A204.1 (cell line): ENCODE measurements at regions not wholly inside any gene's neighbourhood (a gene's known extent, or its start where the extent isn't known, plus 50 kb on each side); places are given as distances from the start of the nearest gene placed in this dataset.

ENCODE experiments used
- FAIRE-seq: peaks from 2 replicates; lab custom pipeline; 2012; peaks lifted over from hg19 to GRCh38; lab: Jason Lieb, UNC

DNA sequence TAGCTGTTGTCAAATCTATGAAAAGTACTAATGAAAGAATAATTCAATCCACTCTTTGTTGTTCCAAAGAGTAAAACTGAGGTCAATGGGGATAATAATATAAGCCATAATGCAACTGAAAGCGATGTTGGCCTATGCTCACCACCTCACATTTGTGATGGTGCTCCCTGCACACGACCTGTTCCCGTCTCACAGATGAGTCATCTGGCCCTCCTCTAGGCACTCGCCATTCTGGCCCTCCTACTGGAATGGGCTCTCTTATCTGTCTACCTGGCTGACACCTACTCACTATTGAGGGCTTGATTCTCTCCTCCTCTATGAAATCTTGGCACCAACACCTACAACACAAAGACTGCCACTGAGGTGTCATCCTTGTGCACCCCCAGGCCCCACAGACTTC is 585.9 kb upstream of the ID2 start:
- no peak for FAIRE-seq

DNA sequence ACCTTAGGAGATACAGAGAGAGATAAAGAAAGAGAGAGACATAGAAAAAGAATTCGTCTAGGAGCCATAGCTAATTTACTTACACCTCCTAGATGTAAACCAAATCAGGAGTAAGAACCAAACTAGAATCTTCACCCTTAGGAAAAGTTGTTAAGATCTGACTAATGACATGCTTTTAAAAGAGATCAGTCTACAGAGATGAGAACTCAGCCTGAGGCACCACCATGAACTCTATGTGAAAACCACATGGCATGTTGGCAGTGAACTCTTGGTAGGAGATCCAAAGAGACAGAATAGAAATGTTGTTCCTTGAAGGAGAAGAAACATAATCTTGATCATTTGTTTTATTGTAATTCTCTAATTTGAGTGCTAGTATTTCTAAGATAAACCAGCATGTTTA is 585.4 kb upstream of the ID2 start:
- FAIRE-seq, result no peak

DNA sequence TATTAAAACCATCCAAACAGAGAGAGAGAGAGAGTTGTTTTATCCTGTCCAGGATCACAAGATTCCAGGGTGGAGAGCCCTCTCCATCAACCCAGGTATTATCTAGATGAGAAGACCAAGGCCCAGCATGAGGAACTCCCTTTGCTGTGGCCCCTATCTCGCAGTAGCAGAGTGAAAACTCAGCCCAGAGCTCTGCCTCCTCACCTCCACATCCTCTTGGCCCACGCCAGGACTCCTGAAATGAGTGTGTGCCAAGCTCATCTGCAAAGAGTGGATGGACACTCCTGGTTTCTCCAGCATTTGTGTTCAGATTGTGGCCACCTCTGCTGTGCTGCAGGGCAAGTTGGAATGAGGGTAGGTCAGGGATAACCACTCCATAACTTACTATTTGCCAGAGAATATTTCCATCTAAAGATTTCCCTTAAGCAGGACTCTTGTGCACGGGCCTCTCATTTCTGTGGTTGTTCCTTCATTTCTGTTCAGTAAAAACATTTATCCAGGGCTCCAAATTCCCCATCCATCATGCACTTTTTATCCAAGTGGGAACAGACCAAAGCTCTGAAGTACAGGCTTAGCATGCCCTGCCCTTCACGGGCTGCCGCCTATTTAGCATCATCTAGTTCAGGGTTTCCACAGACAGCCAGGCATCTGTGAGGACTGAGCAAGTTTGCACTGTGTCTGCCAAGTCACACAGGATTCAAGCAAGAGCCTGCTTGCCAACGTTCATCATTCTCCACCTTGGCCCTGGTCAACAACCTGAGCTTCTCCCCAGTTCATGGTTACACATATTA is 583.2 kb upstream of the ID2 start:
- no peak for FAIRE-seq

DNA sequence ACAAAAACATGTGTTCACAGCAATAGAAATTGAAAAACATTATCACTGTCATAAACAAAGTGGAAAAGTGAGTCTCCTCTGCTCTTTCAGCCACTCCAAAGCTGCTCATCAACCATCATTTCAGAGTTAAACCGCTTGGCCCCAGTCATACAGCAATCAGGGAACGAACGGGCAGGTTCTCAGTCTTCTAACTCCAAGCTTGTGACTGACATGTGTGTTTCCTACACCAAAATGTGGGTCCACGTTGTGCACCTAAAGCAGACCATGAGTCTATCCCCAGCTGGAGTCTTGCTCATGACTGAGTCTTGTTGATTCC is 582.6 kb upstream of the ID2 start:
- no peak for FAIRE-seq

DNA sequence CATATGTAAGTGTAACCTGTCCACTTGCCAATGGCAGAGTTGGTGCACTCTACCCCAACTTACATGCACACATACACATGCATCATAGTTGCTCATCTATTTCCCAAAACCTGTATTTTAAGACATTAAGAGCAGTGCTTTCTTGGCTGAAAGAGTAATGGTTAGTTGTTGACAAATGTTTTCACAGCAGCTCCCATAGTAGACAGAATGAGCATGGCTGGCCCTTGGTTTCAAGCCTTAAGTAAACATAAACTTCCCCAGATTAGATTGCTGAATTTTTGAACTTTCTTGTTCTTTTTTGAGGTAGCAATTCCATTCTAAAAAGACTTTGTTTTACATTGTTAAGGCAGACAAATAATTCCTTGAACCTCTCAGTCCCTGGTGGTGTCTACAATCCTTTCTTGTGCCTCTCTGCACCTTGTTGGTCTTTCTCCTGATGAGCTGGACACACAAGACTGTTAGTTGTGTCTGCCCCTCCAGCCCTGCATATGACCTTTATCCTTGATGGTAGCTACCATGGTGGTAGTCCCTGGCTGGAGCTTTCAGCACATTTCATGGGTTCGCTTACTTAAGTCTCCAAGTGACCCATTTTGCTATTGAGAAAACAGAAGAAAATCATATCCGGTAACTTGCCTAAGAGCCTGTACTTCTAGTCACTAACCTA is 580.1 kb upstream of the ID2 start:
- no peak for FAIRE-seq

DNA sequence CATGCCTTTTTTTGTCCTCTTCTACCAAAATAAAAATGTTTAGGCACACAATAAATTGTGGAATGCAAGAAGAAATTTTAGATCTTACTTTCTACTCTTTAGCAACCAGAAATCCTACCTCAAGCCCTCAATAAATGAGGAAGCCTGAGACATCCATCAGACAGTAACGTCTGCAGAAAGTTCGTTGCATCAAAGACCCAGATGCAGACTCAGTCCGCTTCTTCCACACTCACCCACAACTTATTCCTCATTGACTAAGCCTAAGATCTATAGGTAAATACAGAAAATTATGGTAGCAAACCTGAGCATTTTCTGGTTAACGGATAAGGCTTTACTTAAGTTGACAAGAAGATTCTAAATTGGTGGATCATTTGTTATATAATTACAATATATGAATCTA is 579.4 kb upstream of the ID2 start:
- FAIRE-seq, result no peak

DNA sequence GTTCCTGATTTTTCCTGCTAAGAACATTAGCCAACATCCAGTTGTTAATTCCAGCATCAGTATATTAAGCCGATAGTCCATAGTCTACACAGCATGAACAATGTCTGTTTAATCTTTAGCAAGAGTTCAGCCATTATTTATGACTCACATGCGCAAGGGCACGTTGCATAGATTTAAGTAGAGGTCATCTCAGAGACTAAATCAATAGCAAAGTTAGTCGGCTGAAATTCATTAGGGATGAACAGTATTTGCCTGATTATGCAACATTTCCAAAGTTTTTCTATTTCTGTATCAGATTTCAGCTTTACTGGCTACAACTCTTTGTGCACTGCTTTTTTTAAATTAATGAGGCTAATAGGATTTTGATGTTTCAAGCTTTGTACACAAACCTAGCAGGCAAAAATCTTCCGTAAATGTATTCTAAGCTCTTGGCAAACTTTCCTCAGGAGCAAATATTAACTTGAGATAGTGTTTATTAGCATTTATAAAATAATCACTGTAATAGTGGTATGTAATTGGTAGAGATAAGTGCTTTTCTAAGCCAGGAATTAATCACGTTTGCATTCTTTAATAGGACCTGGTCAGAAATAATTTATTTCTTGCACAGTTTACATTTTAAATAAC is 578.7 kb upstream of the ID2 start:
- FAIRE-seq, result no peak

DNA sequence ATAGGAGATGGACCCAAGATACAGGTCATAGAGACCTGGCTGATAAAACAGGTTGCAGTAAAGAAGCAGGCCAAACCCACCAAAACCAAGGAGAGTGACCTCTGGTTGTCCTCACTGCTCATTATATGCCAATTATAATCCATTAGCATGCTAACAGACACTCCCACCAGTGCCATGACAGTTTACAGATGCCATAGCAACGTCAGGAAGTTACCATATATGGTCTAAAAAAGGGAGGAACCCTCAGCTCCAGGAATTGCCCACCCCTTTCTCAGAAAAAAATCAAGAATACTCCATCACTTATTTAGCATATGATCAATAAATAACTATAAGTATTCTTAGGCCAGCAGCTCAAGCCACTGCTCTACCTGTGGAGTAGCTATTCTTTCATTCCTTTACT is 574.7 kb upstream of the ID2 start:
- no peak for FAIRE-seq

DNA sequence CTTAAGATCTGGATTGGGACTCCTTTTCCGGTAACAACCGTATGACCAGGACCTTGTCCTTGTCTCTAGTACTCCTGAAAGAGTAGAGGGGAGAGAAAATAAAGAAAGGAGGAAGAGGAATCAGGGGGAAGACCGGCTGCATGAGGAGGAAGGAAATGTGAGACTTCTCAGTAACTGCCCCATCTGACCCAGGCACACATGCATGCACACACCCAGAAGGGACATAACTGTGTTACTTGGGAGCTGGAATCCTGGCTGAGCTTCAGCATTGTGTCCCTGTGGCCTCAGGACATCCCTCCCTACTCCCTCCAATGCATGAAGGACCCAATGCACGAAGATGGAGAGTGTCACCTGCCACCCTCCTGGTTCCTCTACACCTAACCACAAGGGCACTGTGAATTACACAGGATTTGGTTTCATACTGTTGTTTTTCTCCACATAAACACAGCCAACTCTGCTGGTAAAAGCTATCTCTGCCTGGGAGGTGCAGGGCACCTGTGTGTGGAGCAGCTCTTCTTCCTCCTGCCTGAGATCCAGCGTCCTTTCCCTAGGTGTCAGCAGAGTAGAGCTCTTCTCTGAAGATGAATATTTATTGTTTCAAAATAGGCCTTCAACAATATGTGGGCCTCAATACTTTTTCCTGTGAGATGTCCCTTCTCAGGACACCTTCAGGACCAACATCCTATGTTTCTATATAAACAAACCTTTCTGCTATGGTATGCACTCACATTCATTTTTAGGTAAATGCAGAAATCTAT is 574.1 kb upstream of the ID2 start:
- FAIRE-seq, result no peak

DNA sequence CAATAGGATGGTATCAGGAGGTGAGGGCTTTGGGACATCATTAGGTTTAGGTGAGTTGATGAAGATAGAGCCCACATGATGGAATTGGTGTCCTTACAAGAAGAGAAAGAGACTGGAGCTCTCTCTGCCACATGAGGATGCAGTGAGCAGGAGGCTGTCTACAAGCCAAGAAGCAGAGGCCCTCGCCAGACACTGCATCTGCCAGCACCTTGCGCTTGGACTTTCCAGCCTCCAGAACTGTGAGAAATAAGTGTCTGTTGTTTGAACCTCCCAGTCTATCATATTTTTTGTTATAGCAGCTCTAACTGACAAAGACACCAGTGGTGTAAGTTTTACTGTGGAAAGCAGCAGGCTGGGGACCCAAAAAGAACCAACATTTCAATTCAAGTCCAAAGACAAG is 571.1 kb upstream of the ID2 start:
- no peak for FAIRE-seq

DNA sequence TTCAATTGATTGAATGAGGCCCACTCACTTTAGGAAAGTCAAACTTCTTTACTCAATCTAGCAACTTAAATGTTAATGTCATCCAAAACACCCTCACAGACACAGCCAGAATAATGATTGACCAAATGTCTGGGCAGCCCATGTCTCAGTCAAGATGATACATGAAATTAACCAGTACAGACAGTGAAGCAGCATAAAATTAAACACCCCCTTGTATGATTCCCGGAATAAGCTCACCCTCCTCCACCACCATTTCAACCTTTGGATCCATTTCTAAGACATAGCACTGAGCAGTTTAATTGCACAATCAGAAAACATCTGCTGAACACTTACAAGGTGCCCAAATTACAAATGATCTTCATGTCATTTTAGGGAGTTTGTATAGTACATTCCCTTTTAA is 570.7 kb upstream of the ID2 start:
- FAIRE-seq, result no peak

DNA sequence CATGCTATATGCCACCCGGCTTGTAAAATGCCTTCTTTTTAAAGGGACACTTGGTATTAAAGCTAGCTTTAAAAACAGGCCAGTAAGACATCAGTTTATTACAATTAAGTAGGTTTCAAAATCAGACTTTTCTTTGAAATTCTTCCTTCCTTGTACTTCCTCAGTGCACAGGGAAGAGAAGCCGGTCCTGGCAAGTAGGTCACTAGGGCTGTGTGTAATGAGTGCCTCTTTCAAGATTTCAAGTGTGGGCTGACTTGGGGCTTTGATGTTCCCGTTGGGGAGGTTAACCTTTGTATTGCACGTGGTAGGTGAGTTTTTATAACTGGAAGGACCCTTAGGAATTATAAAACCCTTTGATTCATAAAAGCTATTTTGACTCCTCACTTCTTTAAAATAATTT is 566.4 kb upstream of the ID2 start:
- FAIRE-seq, result no peak

DNA sequence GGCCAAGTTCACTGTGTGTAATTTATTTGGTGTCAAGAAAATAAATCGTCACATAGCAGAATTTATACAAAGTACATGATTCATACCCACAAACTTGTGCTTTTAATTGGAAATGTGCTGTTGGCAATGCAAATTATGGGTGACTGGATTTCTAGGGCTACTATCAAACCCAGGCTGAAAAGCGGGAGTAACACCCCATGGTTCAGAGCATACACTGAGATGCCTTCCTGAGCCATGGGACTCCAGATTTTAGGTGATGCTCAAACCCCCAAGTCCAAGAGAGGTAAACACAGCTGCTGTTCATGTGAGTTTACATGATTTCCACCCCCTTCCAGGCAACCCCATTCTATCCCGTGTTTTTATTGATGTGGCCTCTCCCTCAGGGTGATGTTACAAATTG is 565.9 kb upstream of the ID2 start:
- no peak for FAIRE-seq

DNA sequence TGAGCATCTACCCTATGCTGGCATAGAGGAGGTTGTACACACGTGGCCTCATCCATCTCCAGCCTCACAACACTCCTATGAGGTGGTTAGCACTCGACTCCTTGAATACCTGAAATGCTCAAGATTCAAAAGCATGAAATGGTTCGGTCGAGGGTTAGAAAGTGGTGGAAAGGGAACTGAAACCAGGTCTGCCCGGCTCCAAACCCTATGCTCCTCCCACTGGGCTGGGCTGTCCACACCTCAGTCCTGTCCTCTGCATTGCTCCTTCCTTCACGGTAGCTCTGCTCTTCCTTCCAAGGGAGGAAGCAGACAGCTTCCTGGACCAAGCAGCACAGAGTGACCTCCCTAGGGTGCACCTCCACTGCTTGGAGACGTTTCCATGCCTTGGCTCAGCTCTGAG is 565.2 kb upstream of the ID2 start:
- FAIRE-seq, result no peak

DNA sequence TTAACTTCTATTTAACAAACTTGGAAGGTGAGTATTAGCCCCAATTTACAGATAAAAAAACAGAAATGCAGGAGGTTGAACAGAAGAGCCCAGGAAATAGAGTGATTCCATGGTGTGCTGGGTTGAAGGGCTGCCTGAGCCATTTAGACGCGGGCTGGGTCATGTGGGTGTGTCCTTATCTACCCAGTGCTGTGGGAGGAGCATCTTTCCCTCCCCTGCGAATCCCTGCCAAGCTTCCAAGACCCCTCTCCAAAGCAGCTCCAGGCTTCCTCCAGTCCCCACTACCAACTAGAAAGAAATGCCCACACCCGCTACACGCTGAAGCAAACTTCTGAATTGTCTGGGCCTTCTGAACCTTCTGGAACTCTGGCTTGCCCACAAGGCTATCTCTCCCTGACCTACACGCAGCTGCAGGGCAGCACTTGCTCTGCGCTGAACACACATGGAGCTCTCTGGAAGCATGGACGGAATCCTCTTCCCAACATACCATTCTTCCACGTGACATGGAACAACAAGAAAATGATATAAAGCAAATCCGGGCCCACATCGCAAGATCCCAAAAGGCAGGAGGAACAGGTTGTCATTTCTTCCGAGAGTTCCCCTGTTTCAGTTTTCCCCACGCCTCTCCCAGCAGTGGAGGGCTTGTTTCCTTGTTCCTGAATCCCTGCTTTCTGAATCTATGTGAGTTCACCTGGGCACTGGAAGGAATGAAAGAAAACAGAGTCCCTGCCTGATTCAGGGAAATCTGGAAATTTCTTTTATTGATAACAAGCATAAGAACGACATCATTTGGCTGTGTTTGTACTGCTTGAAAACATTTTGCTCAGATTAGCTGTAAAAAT is 562.7 kb upstream of the ID2 start:
- FAIRE-seq, result no peak

DNA sequence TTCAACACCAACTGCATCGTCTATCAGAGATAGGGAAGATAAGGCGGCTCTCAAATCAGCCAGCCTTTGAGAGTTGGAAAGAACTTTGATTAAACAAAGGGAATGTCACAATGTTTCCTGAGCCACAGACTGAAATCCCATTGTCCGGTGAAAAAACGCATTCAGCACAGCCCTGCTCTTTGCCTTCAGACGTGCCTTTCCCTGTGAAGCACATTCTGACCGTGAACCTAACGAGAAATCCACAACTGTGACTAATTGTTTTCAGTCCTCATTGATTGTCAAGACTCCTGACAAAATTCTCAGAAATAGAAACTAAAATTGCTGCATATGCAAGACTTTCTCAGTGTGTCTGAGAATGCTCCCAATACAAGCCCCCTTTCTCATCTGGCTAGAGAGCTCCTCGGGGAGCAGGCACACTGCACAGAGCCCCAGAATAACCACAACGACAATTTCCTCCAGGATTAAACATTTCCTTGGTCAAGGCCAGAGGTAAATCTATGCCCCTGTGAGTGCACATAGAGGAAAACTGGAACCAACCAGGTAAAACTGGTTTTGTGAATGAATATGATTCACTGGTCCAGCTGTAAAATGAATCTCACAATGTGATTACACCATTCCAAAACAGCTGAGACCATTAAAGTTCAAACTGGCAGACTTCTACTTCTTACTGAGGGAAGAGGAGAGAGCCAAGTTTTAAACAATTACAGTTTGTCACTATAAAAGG is 561.9 kb upstream of the ID2 start:
- no peak for FAIRE-seq

DNA sequence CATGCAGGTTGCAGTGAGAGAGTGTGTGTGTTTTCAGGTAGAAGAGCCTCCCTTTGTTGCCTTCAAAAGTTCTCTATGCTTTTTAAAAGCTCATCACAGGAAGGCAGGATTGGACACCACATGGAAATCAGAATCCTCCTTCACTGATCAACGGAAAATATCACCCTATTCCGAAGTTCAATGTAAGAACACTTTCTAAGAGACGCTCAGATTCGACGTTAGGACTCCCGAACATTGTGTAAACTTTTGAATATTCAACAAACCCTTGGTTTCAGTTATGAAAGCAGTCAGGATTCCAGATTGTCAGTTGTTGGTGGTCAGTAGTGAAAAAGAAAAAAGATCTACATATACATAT is 561.4 kb upstream of the ID2 start:
- FAIRE-seq, result no peak

DNA sequence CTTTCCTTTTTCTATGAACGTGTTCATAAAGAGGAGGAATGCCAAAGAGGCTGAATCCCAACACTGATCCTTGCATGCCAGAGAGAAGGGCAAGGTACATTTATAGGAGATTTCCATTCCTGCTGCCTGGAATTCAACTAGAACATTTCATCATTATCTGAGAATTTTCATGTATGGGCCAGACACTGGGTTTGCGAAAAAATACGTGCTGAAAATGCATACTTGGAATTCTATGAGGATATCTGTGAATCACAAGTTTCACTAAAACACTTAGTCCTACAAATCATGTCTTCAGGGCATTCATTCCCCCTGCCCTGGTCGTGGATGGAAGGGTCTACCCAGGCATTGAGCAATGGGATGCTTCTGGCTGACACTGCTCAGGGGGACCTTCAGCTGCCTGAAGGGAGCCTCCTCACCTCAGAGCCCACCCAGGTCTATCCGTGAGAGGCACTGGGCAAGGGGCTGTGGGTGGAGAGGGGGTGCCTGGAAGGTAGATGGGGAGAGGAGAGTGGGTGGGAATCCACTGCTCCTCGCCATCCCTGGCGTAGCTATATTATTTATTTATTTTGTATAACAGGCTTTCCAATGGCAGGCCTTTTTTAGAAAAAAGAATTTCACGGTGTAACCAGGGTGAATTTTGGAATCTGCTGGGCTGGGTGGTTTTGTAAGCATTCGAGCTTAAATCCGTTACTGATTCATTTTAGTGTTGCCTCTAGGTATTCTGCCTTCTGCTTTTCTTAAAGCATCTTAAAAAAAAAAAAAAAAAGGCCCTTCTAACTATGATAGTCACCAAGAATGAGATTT is 560.6 kb upstream of the ID2 start:
- FAIRE-seq, result no peak

DNA sequence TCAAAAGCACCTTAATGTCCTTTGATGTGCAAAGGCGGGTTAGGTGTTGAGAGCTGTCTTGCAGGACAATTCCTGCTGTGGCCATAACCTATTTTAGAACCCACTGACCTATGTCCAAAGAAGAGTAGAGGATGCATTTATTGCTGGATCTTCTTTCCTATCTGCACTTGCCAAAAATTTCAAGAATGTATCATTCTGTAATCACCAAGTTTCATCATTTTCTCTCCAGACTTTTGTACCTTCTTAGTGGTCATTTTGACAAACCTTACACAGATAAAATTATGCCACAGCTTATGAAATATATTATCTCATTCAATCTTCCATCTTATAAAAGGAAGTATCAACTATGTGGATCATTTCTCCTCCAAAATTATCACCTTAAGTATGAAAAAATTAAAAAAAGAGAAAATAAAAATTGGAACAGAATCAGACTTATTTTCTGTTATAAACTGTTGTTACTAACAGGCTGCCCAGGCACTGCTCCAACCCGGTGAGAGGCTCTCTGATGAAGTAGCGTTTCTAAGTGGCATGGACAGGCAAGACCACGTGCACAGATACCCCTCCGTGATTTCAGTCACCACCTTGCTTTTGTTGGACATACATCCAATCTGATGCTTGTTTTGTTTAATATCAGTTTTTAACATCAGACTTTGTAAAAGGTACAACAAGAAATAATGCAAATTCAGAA is 559.9 kb upstream of the ID2 start:
- no peak for FAIRE-seq

DNA sequence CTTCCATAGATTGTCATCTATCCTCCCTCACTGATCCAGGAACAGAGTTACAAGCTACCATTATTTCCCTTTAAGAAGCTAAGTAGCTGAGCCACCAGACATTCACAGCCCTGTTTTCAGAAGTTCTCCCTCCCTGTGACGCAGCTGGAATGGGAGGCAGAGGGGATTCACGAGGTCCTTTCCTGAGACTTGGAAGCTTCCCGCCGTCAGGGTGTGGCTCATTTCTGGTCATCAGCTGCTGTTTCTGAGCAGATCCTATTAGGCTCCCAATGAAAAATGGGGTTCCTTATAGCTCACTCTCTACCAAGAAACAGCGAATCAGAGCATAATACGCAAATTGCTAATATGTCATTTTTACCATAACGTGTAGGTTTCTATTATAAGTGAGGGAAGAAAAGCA is 559.3 kb upstream of the ID2 start:
- FAIRE-seq, result no peak
